GM23248 (cell line): ENCODE measurements at regions not wholly inside any gene's neighbourhood (a gene's known extent, or its start where the extent isn't known, plus 50 kb on each side); places are given as distances from the start of the nearest gene placed in this dataset.

Source experiments
- DNase-seq: peaks from one replicate; pipeline ENCODE4 v3.0.0-alpha.2; 2015
- H2AFZ ChIP-seq: fragments of 200-600 bp; sonication (generic); 2 replicates; pipeline ENCODE4 v1.6.1; 2016; ENCODE audit warnings: antibody characterized with exemption
- H3F3A ChIP-seq: fragments of 200-600 bp; sonication (generic); 2 replicates; pipeline ENCODE4 v1.6.1; 2016; ENCODE audit warnings: mild to moderate bottlenecking, antibody characterized with exemption, mixed run types; ENCODE audit not compliant: insufficient read depth
- H3K27ac ChIP-seq: fragments of 200-600 bp; sonication (generic); 2 replicates; pipeline ENCODE4 v1.5.1; 2016; ENCODE audit warnings: mild to moderate bottlenecking
- H3K27me3 ChIP-seq: fragments of 200-600 bp; sonication (generic); replicated peaks from 2 replicates; pipeline ENCODE4 v1.6.1; 2016; ENCODE audit warnings: mild to moderate bottlenecking; ENCODE audit not compliant: insufficient read depth
- H3K36me3 ChIP-seq: fragments of 200-600 bp; sonication (generic); 2 replicates; pipeline ENCODE4 v1.6.1; 2016; ENCODE audit warnings: low read depth, mild to moderate bottlenecking
- H3K4me1 ChIP-seq: fragments of 200-600 bp; sonication (generic); 2 replicates; pipeline ENCODE4 v1.6.1; 2016; ENCODE audit warnings: mild to moderate bottlenecking; ENCODE audit not compliant: insufficient read depth
- H3K4me2 ChIP-seq: fragments of 200-600 bp; sonication (generic); one replicate; pipeline ENCODE4 v1.6.1; 2016; ENCODE audit warnings: mild to moderate bottlenecking; ENCODE audit not compliant: unreplicated experiment
- H3K4me3 ChIP-seq: fragments of 200-600 bp; sonication (generic); 2 replicates; pipeline ENCODE4 v1.5.1; 2016; ENCODE audit warnings: mild to moderate bottlenecking
- H3K79me2 ChIP-seq: fragments of 200-600 bp; sonication (generic); 2 replicates; pipeline ENCODE4 v1.6.1; 2016; ENCODE audit warnings: mild to moderate bottlenecking; ENCODE audit not compliant: insufficient read depth
- H3K9ac ChIP-seq: fragments of 200-600 bp; sonication (generic); 2 replicates; pipeline ENCODE4 v1.6.1; 2016; ENCODE audit warnings: mild to moderate bottlenecking
- H3K9me2 ChIP-seq: fragments of 200-600 bp; sonication (generic); 2 replicates; pipeline ENCODE4 v1.6.1; 2016; ENCODE audit warnings: mixed run types, mild to moderate bottlenecking, moderate library complexity; ENCODE audit not compliant: insufficient read depth
- H3K9me3 ChIP-seq: fragments of 200-600 bp; sonication (generic); one replicate; pipeline ENCODE4 v1.6.1; 2017; ENCODE audit warnings: low read depth
- H4K20me1 ChIP-seq: fragments of 200-600 bp; sonication (generic); 2 replicates; pipeline ENCODE4 v1.6.0; 2016; ENCODE audit not compliant: insufficient read depth
- EZH2 ChIP-seq: fragments of 200-600 bp; sonication (generic); IDR thresholded peaks from 2 replicates; pipeline ENCODE4 v1.6.1; 2018; ENCODE audit warnings: antibody characterized with exemption, mild to moderate bottlenecking; ENCODE audit not compliant: insufficient read depth, poor library complexity, severe bottlenecking
- EZH2phosphoT487 ChIP-seq: fragments of 200-600 bp; sonication (generic); IDR thresholded peaks from 2 replicates; pipeline ENCODE4 v1.6.1; 2018; ENCODE audit warnings: antibody characterized with exemption, moderate library complexity, mild to moderate bottlenecking, low read depth; ENCODE audit not compliant: insufficient read depth
- WGBS, 2 experiments: methylation state at CpG; one replicate each; pipeline ENCODE4 v1.1.6; 2015 to 2017; ENCODE audit warnings: low lambda C conversion rate in 2 of 2, low coverage in 1 of 2; ENCODE audit errors: missing lambda C conversion rate in 2 of 2; 5-methylcytosine and 5-hydroxymethylcytosine counted together
- in situ Hi-C: fragments of 300-500 bp; cut with MboI; formaldehyde crosslinking; loops from 2 replicates; pipeline ENCODE4 v1.15.0; 2020

DNA sequence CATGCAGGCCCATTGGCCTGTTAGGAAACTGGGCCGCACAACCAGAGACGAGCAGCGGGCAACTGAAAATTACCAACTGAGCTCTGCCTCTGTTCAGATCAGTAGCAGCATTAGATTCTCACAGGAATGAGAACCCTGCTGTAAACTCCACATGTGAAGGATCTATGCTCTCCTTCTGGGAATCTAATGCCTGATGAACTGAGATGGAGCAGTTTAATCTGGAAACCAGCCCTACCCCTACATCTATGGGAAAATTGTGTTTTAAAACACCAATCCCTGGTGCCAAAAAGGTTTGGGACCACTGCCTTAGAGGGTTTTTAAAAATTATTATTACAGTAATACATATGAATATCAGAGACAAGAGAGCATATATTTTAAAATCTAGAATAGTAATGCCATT, 1144.5 kb downstream of the FSCB start:
- Histone ChIP-seq H3K9ac (no peak overlapping the region), H2AFZ (no peak overlapping the region), H3K4me2 (no peak overlapping the region), H3K79me2 (no peaks in the 10 kb centered on the region), H3K4me3 (no peak overlapping the region), H3K27ac (no peak overlapping the region), H3K4me1 (no peaks in the 10 kb centered on the region), H4K20me1 (no peaks in the 10 kb centered on the region), H3K9me2 (no peaks in the 10 kb centered on the region), H3K27me3 (no peaks in the 10 kb centered on the region), H3F3A (no peaks in the 10 kb centered on the region), H3K36me3 (no peaks in the 10 kb centered on the region), H3K9me3 (no peaks in the 10 kb centered on the region)
- WGBS, 2 experiments, result 62 to 66% methylated on average over 3 of the region's 3 CpGs
- no peak for TF ChIP-seq EZH2phosphoT487
- TF ChIP-seq EZH2, result no peak
- in situ Hi-C loops, result no loop called here
- DNase-seq, result no peak

DNA sequence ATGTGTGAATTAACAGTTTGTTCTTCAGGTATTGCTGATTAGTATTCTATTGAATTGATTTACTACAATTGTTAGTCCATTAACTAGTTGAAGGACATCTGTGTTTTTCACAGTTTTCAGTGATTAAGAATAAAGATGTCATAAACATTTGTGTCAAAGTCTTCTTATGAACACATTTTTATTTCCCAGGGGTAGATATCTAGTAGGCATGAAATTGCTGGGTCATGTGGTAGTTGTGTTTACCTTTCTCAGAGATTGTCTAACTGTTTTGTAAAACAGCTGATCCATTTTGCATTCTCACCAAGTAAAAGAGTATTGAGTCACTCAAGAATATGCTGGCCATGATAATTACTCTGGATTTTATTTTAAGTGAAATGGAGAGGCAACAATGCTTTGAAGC, 1145.3 kb downstream of the FSCB start:
- H3K27ac ChIP-seq, result no peak overlapping the region
- no peak overlapping the region for H2AFZ ChIP-seq
- H3K9me3 ChIP-seq, result no peaks in the 10 kb centered on the region
- in situ Hi-C loops, result no loop called here
- H3F3A ChIP-seq, result no peaks in the 10 kb centered on the region
- no peaks in the 10 kb centered on the region for H4K20me1 ChIP-seq
- no peaks in the 10 kb centered on the region for H3K27me3 ChIP-seq
- TF ChIP-seq EZH2phosphoT487, result no peak
- TF ChIP-seq EZH2, result no peak
- H3K4me1 ChIP-seq, result no peaks in the 10 kb centered on the region
- H3K9ac ChIP-seq, result no peak overlapping the region
- H3K4me2 ChIP-seq, result no peak overlapping the region
- no peak overlapping the region for H3K4me3 ChIP-seq
- H3K36me3 ChIP-seq, result no peaks in the 10 kb centered on the region
- no peak for DNase-seq
- H3K9me2 ChIP-seq, result no peaks in the 10 kb centered on the region
- no peaks in the 10 kb centered on the region for H3K79me2 ChIP-seq

DNA sequence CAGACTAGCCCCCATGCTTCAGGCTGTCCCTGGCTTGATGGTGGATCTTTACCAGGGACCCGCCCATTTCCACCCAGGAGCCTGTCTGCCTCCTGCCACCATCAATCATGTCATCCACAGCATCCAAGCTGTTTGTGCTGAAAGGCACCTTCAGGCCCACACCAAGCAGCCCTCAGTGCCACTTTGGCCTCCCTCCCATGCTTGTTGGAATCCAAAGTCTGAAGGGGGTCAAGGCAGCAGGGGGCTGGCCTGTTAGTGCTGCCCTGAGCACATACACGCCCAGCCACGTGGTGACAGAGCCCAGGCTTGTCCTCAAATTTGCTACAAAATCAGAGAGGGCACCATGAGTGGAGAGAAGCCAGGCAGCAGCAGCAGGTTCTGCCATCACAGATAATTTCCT, 1146.8 kb downstream of the FSCB start:
- Histone ChIP-seq H3K9ac (no peak overlapping the region), H3K27ac (no peak overlapping the region), H4K20me1 (no peaks in the 10 kb centered on the region), H2AFZ (no peak overlapping the region), H3K36me3 (no peaks in the 10 kb centered on the region), H3K4me3 (no peak overlapping the region), H3F3A (no peaks in the 10 kb centered on the region), H3K9me2 (no peaks in the 10 kb centered on the region), H3K4me2 (no peak overlapping the region), H3K79me2 (no peaks in the 10 kb centered on the region), H3K4me1 (no peaks in the 10 kb centered on the region), H3K9me3 (no peaks in the 10 kb centered on the region), H3K27me3 (no peaks in the 10 kb centered on the region)
- DNase-seq, result no peak
- TF ChIP-seq EZH2 (no peak), EZH2phosphoT487 (no peak)
- in situ Hi-C loops, result no loop called here
- WGBS, 2 experiments, result 17 to 22% methylated on average over 3 of the region's 3 CpGs

DNA sequence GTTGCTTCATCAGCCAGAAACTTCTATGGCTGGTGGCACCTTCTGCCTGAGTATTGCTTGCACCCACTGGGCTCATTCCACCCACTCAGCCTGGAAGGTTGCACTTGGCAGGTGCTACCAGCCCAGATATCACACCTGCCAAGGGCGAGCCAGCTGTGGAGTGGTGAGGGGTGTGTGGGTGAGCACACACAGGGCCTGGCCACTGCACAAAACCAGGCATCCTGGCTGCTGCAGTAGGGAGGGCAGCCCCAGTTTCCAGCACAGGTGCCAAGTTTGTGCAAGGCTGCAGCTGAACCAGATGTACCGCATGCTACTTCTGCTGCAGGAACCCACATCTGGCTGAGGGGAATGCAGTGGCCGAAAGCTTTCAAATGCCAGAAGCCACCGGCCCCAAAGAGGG, 1147.8 kb downstream of the FSCB start:
- Histone ChIP-seq H3K9ac (no peak overlapping the region), H4K20me1 (no peaks in the 10 kb centered on the region), H3K9me3 (no peaks in the 10 kb centered on the region), H3K9me2 (no peaks in the 10 kb centered on the region), H3F3A (no peaks in the 10 kb centered on the region), H3K4me1 (no peaks in the 10 kb centered on the region), H3K36me3 (no peaks in the 10 kb centered on the region), H3K4me2 (no peak overlapping the region), H3K4me3 (no peak overlapping the region), H3K27me3 (no peaks in the 10 kb centered on the region), H2AFZ (no peak overlapping the region), H3K79me2 (no peaks in the 10 kb centered on the region), H3K27ac (no peak overlapping the region)
- TF ChIP-seq EZH2 (no peak), EZH2phosphoT487 (no peak)
- in situ Hi-C loops, result no loop called here
- DNase-seq, result no peak
- 28 to 37% methylated on average over 4 of the region's 4 CpGs for WGBS, 2 experiments

DNA sequence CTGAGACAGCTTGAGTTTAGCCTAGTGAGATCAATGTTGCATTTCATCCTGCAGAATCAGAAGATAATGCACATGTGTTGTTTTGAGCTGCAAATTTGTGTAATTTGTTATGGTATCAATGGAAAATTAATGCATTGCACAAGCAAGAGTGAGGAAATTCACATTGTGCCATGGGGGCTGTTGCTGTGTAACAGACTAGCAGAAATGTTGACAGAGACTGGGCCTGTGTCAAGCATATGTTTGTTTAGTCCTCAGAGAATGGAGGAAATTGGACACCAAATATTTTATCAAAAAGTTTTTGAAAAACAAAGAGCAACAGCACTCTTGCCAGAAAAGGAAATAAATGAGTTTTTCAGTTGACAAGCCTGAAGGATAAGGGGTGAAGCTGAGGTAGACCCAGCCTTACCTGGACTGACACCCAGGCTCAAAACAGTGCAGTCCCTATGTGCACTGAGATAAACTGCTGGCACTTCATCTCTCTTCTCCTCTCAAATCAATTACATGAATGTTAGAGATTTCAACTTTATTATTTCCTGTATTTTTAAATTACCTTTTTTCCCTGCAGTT, 1150.0 kb downstream of the FSCB start:
- no peak for DNase-seq

More for the DNA sequence above, 1150.0 kb downstream of the FSCB start:
- no peak overlapping the region for H3K9ac ChIP-seq
- H3K36me3 ChIP-seq, result no peaks in the 10 kb centered on the region
- H2AFZ ChIP-seq, result no peak overlapping the region
- no peak overlapping the region for H3K4me2 ChIP-seq
- no peaks in the 10 kb centered on the region for H3F3A ChIP-seq
- H3K79me2 ChIP-seq, result no peaks in the 10 kb centered on the region
- no peaks in the 10 kb centered on the region for H3K4me1 ChIP-seq
- H3K9me2 ChIP-seq, result no peaks in the 10 kb centered on the region
- TF ChIP-seq EZH2phosphoT487, result no peak
- TF ChIP-seq EZH2, result no peak
- no peaks in the 10 kb centered on the region for H3K9me3 ChIP-seq
- H3K27ac ChIP-seq, result no peak overlapping the region
- H4K20me1 ChIP-seq, result no peaks in the 10 kb centered on the region
- H3K27me3 ChIP-seq, result no peaks in the 10 kb centered on the region
- in situ Hi-C loops, result no loop called here
- no peak overlapping the region for H3K4me3 ChIP-seq
